ENCODE measurements at regions not wholly inside any gene's neighbourhood (a gene's known extent, or its start where the extent isn't known, plus 50 kb on each side); places are given as distances from the start of the nearest gene placed in this dataset.

- 79 to 80% methylated on average over 5 of the region's 5 CpGs for WGBS, 2 donors
- DNase-seq (no peak), ATAC-seq (no peak)
- Histone ChIP-seq H3K36me3 (replicated peaks in 1 of 2; ENCODE audit: insufficient read depth in 1 of 2, low read depth in 2 of 2) (no peaks in the 10 kb centered on the region), H3K27me3 (no peaks in the 10 kb centered on the region), H3K27ac (no peak overlapping the region), H3K9me3 (peaks cover 0 to 15% (median 0%) of the 10 kb centered on the region in 3 donors), H3K4me3 (no peak overlapping the region), H3K4me1 (no peaks in the 10 kb centered on the region)
- TF ChIP-seq POLR2A (IDR thresholded peaks at IDR 0.05) (no peak), CTCF (IDR thresholded peaks at IDR 0.05) (no peak)
- intact Hi-C loops (cut with DNase I): no loop called here
Measured at GRCh38 chr4:161256172-161256571, 907.6 kb downstream of the FSTL5 start.

GRCh38 chr4:161254375-161254774, 909.4 kb downstream of the FSTL5 start:
- Histone ChIP-seq H3K27ac (no peak overlapping the region), H3K9me3 (peaks cover 0 to 15% (median 0%) of the 10 kb centered on the region in 3 donors), H3K36me3 (replicated peaks in 1 of 2; ENCODE audit: insufficient read depth in 1 of 2, low read depth in 2 of 2) (no peaks in the 10 kb centered on the region), H3K4me3 (no peak overlapping the region), H3K4me1 (no peaks in the 10 kb centered on the region), H3K27me3 (no peaks in the 10 kb centered on the region)
- intact Hi-C loops (cut with DNase I): no loop called here
- no peak for DNase-seq
- ATAC-seq: no peak
- 46 to 52% methylated on average over 3 of the region's 3 CpGs for WGBS, 2 donors
- TF ChIP-seq CTCF (IDR thresholded peaks at IDR 0.05) (no peak), POLR2A (IDR thresholded peaks at IDR 0.05) (no peak)

GRCh38 chr4:161252520-161253141, 911.2 kb downstream of the FSTL5 start:
- no peaks in the 10 kb centered on the region for H3K27me3 ChIP-seq
- H3K27ac ChIP-seq: no peak overlapping the region
- H3K9me3 ChIP-seq: peaks cover 0 to 15% (median 0%) of the 10 kb centered on the region in 3 donors
- no peak for TF ChIP-seq POLR2A (IDR thresholded peaks at IDR 0.05)
- peak; percentile 34 to 68 (median 52) for TF ChIP-seq CTCF (IDR thresholded peaks at IDR 0.05)
- H3K36me3 ChIP-seq (replicated peaks in 1 of 2; ENCODE audit: insufficient read depth in 1 of 2, low read depth in 2 of 2): no peaks in the 10 kb centered on the region
- no peak for ATAC-seq
- H3K4me1 ChIP-seq: no peaks in the 10 kb centered on the region
- peak in 3 of 4 donors; percentile 19 to 35 (median 34) for DNase-seq
- intact Hi-C loops (cut with DNase I): no loop called here
- no peak overlapping the region for H3K4me3 ChIP-seq
- WGBS, 2 donors: 30 to 40% methylated on average over 6 of the region's 6 CpGs

GRCh38 chr4:161249779-161250440, 913.9 kb downstream of the FSTL5 start:
- TF ChIP-seq CTCF (IDR thresholded peaks at IDR 0.05) (no peak), POLR2A (IDR thresholded peaks at IDR 0.05) (no peak)
- no peak for ATAC-seq
- Histone ChIP-seq H3K36me3 (replicated peaks in 1 of 2; ENCODE audit: insufficient read depth in 1 of 2, low read depth in 2 of 2) (no peaks in the 10 kb centered on the region), H3K27ac (no peak overlapping the region), H3K4me1 (no peaks in the 10 kb centered on the region), H3K9me3 (no peaks in the 10 kb centered on the region), H3K4me3 (no peak overlapping the region), H3K27me3 (no peaks in the 10 kb centered on the region)
- intact Hi-C loops (cut with DNase I): no loop called here
- 85 to 97% methylated on average over 5 to 8 of the region's 8 CpGs for WGBS, 2 donors
- DNase-seq: no peak

- ATAC-seq (no peak), DNase-seq (no peak)
- Histone ChIP-seq H3K4me3 (no peak overlapping the region), H3K4me1 (no peaks in the 10 kb centered on the region), H3K9me3 (no peaks in the 10 kb centered on the region), H3K27me3 (no peaks in the 10 kb centered on the region), H3K36me3 (replicated peaks in 1 of 2; ENCODE audit: insufficient read depth in 1 of 2, low read depth in 2 of 2) (no peaks in the 10 kb centered on the region), H3K27ac (no peak overlapping the region)
- WGBS, 2 donors: 92 to 97% methylated on average over 2 to 3 of the region's 3 CpGs
- intact Hi-C loops (cut with DNase I): no loop called here
- TF ChIP-seq CTCF (IDR thresholded peaks at IDR 0.05) (no peak), POLR2A (IDR thresholded peaks at IDR 0.05) (no peak)
Measured at GRCh38 chr4:161248880-161249279, 914.9 kb downstream of the FSTL5 start.
